Liver (tissue), 9 donors: ENCODE measurements at regions not wholly inside any gene's neighbourhood (a gene's known extent, or its start where the extent isn't known, plus 50 kb on each side); places are given as distances from the start of the nearest gene placed in this dataset. TPM values are rescaled to one million over a fixed set of nuclear protein-coding genes. Genes with fewer than 3 reads are reported as not detected.

Source experiments
- DNase-seq: peaks from one replicate; pipeline ENCODE4 v3.0.0-alpha.2; 2017; ENCODE audit warnings: low spot score
- H3K27ac ChIP-seq, 2 donors: one replicate each; pipeline ENCODE4 v1.7.0; 2013; ENCODE audit warnings: inconsistent platforms in 2 of 2, low read length in 2 of 2, control low read depth in 1 of 2, low read depth in 1 of 2, mild to moderate bottlenecking in 1 of 2
- H3K27me3 ChIP-seq, 4 donors: one replicate each; pipeline versions ENCODE4 v1.6.1 to v1.7.0; 2013; ENCODE audit warnings: low read length in 3 of 4, inconsistent platforms in 1 of 4, mild to moderate bottlenecking in 1 of 4, moderate library complexity in 1 of 4; ENCODE audit not compliant: control insufficient read depth in 4 of 4, insufficient read depth in 4 of 4
- H3K36me3 ChIP-seq, 4 donors: one replicate each; pipeline versions ENCODE4 v1.6.1 to v1.7.0; 2013; ENCODE audit warnings: low read length in 3 of 4, mild to moderate bottlenecking in 3 of 4, low read depth in 1 of 4, moderate library complexity in 1 of 4; ENCODE audit not compliant: control insufficient read depth in 4 of 4, insufficient read depth in 3 of 4
- H3K4me1 ChIP-seq, 4 donors: one replicate each; pipeline versions ENCODE4 v1.6.1 to v1.7.0; 2013; ENCODE audit warnings: low read length in 3 of 4, mild to moderate bottlenecking in 3 of 4, moderate library complexity in 1 of 4; ENCODE audit not compliant: control insufficient read depth in 4 of 4, insufficient read depth in 4 of 4
- H3K4me3 ChIP-seq, 3 donors: one replicate each; pipeline versions ENCODE4 v1.6.1 to v1.7.0; 2013; ENCODE audit warnings: low read length in 3 of 3, control low read depth in 1 of 3, low read depth in 1 of 3, mild to moderate bottlenecking in 1 of 3
- H3K9ac ChIP-seq, 2 donors: one replicate each; pipeline ENCODE4 v1.7.0; 2013; ENCODE audit warnings: low read length in 2 of 2, mild to moderate bottlenecking in 2 of 2, moderate library complexity in 2 of 2, control low read depth in 1 of 2, low read depth in 1 of 2
- H3K9me3 ChIP-seq, 4 donors: one replicate each; pipeline versions ENCODE4 v1.6.1 to v1.7.0; 2013; ENCODE audit warnings: low read length in 3 of 4; ENCODE audit not compliant: control insufficient read depth in 4 of 4
- ATF3 ChIP-seq: IDR thresholded peaks from 2 replicates; pipeline ENCODE4 v1.6.1; 2016; ENCODE audit warnings: antibody characterized with exemption
- EGR1 ChIP-seq, 2 donors: IDR thresholded peaks; 2 replicates each; pipeline ENCODE4 v1.6.1; 2016 to 2018; ENCODE audit warnings: antibody characterized with exemption in 2 of 2, low read depth in 2 of 2
- FOXA1 ChIP-seq: IDR thresholded peaks from 2 replicates; pipeline ENCODE4 v1.6.1; 2016; ENCODE audit warnings: antibody characterized with exemption
- FOXA2 ChIP-seq: IDR thresholded peaks from 2 replicates; pipeline ENCODE4 v1.6.1; 2016; ENCODE audit warnings: antibody characterized with exemption
- GABPA ChIP-seq, 2 donors: IDR thresholded peaks in 1 of 2; conservative IDR thresholded peaks in 1 of 2; 2 replicates each; pipeline ENCODE4 v1.6.1; 2016; ENCODE audit warnings: antibody characterized with exemption in 2 of 2, mild to moderate bottlenecking in 1 of 2, moderate library complexity in 1 of 2
- HNF4A ChIP-seq, 2 donors: conservative IDR thresholded peaks; 2 replicates each; pipeline ENCODE4 v1.6.1; 2016; ENCODE audit warnings: antibody characterized with exemption in 2 of 2, mild to moderate bottlenecking in 2 of 2
- JUND ChIP-seq, 2 donors: IDR thresholded peaks; 2 replicates each; pipeline ENCODE4 v1.6.1; 2016; ENCODE audit warnings: antibody characterized with exemption in 2 of 2
- MAX ChIP-seq: IDR thresholded peaks from 2 replicates; pipeline ENCODE4 v1.6.1; 2016; ENCODE audit warnings: antibody characterized with exemption
- RXRA ChIP-seq, 2 donors: IDR thresholded peaks; 2 replicates each; pipeline ENCODE4 v1.6.1; 2017 to 2018; ENCODE audit warnings: antibody characterized with exemption in 2 of 2, mild to moderate bottlenecking in 1 of 2
- YY1 ChIP-seq: IDR thresholded peaks from 2 replicates; pipeline ENCODE4 v1.6.1; 2016; ENCODE audit warnings: antibody characterized with exemption, mild to moderate bottlenecking
- WGBS: extraction: QIAGEN DNeasy Blood & Tissue Kit; methylation state at CpG from one replicate; pipeline ENCODE4 v1.1.7; 2013; 5-methylcytosine and 5-hydroxymethylcytosine counted together
- small RNA-seq: library from RNA; depleted of rRNA; stranded (forward); fragments of <200 nt; gene quantifications from one replicate; pipeline ENCODE3, GENCODE V24; 2014
- TF ChIP-seq, protein P1 (sequence below): fragments of 150-350 bp; IDR thresholded peaks from 2 replicates; pipeline ENCODE4 v1.5.1; 2017; ENCODE audit warnings: improper control_type of control experiment, low read depth, low read length; ENCODE audit not compliant: missing input control
- donor health status: healthy.
- donor health status: healthy.
- donor health status: healthy.
- donor health status: healthy.
- donor health status: healthy.

DNA sequence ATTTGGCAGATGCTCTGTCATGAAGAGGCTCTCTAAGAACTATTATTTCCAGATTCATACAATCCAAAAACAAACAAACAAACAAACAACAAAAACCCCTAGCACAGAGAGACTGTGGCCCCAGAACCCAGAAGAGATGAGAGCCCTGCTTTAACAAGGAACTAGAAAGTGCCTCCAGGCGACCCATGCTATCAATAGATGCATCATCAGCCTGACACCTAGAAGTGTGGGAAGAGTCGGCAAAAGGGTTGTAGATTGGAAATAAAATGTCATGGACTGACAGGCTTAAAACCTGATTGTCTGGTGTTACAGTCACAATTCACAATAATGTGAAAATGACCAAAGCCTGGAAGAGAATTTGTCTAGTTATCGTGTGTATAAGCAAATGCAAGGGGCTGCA, 50.6 kb upstream of the FLRT2 start:
- Histone ChIP-seq H3K27ac (no peak overlapping the region), H3K9ac (no peak overlapping the region), H3K36me3 (no peaks in the 10 kb centered on the region), H3K27me3 (no peaks in the 10 kb centered on the region), H3K4me3 (no peak overlapping the region), H3K9me3 (no peaks in the 10 kb centered on the region), H3K4me1 (peaks cover 0 to 4% (median 0%) of the 10 kb centered on the region in 4 donors)
- WGBS = 91% methylated on average over 3 of the region's 3 CpGs
- no peak for DNase-seq
- TF ChIP-seq, protein P1, sequence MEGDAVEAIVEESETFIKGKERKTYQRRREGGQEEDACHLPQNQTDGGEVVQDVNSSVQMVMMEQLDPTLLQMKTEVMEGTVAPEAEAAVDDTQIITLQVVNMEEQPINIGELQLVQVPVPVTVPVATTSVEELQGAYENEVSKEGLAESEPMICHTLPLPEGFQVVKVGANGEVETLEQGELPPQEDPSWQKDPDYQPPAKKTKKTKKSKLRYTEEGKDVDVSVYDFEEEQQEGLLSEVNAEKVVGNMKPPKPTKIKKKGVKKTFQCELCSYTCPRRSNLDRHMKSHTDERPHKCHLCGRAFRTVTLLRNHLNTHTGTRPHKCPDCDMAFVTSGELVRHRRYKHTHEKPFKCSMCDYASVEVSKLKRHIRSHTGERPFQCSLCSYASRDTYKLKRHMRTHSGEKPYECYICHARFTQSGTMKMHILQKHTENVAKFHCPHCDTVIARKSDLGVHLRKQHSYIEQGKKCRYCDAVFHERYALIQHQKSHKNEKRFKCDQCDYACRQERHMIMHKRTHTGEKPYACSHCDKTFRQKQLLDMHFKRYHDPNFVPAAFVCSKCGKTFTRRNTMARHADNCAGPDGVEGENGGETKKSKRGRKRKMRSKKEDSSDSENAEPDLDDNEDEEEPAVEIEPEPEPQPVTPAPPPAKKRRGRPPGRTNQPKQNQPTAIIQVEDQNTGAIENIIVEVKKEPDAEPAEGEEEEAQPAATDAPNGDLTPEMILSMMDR = no peak
- TF ChIP-seq GABPA (IDR thresholded peaks at IDR 0.05 in 1 of 2, conservative IDR thresholded peaks at IDR 0.05 in 1 of 2) (no peak), ATF3 (no peak), YY1 (no peak), EGR1 (IDR thresholded peaks at IDR 0.05; ENCODE audit: low read depth in 2 of 2) (no peak), JUND (IDR thresholded peaks at IDR 0.05) (no peak), FOXA1 (no peak), RXRA (IDR thresholded peaks at IDR 0.05) (no peak), FOXA2 (no peak), MAX (no peak)

DNA sequence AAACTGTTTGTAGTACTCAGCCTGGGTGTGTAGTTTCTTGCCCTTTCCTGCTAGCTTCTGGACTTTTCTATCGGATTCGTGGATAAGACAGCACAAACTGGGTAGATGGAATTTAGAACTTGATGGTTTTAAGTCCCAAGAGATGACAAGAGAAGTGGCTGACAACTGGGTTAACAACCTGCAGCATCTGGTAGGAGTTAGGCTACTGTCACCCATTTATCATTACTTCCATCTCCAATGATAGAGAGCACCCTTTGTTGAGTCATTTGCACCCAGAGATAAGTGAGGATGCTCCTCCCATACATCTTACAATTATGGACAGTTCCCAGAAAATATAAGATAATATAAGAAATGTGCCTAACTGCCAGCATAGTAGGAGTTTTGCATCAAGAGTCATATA, 50.2 kb upstream of the FLRT2 start:
- Histone ChIP-seq H3K36me3 (no peaks in the 10 kb centered on the region), H3K4me1 (peaks cover 0 to 4% (median 0%) of the 10 kb centered on the region in 4 donors), H3K9me3 (no peaks in the 10 kb centered on the region), H3K27me3 (no peaks in the 10 kb centered on the region), H3K4me3 (no peak overlapping the region), H3K27ac (no peak overlapping the region), H3K9ac (no peak overlapping the region)
- DNase-seq = no peak
- no peak for TF ChIP-seq JUND (IDR thresholded peaks at IDR 0.05)
- no peak for TF ChIP-seq FOXA1
- no peak for TF ChIP-seq HNF4A (conservative IDR thresholded peaks at IDR 0.05)
- 91% methylated on average over 2 of the region's 2 CpGs for WGBS

Small RNA genes lying in the stretch of these regions (small RNA-seq; reads per million reads assigned to genes)
- gene AL161713.1 (not detected), gene AL163642.1 (not detected), gene RF00017 (not detected), gene RNU6-976P (not detected), gene RNU6ATAC28P (not detected), gene RNU7-51P (not detected)
